HTR-8/SVneo (cell line): ENCODE measurements at regions not wholly inside any gene's neighbourhood (a gene's known extent, or its start where the extent isn't known, plus 50 kb on each side); places are given as distances from the start of the nearest gene placed in this dataset.
"Not testable (repeated sequence)": the region's sequence is repeated elsewhere in the genome, so short reads cannot be mapped to it uniquely, and the experiment has no call there.

Experiments
- DNase-seq: peaks from one replicate; pipeline ENCODE4 v3.0.0; 2011; ENCODE audit warnings: low spot score, mixed read lengths; ENCODE audit not compliant: insufficient read length
- FAIRE-seq: peaks from 2 replicates; lab custom pipeline; 2011; peaks lifted over from hg19 to GRCh38; lab: Jason Lieb, UNC

DNA sequence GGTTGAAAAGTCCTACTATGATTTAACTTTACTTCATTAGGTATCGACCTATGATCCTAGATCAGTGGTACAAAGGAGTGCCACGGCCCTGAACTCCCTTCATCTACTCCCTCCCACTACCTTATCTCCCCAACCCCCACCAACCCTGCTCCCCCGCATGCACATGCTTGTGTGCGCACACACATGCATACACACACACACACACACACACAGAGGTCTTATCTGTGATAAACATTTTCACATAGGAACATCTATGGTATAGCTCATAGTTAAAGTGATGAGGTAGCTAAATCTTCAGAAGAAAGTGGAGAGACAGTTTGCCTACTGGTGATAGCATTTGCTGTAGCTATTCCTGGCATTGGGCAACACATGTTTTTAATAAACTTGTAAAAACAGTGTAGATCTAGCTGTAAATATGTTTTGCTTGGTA is 471.3 kb downstream of the ZEB2 start:
- FAIRE-seq (no peak), DNase-seq (no peak)

DNA sequence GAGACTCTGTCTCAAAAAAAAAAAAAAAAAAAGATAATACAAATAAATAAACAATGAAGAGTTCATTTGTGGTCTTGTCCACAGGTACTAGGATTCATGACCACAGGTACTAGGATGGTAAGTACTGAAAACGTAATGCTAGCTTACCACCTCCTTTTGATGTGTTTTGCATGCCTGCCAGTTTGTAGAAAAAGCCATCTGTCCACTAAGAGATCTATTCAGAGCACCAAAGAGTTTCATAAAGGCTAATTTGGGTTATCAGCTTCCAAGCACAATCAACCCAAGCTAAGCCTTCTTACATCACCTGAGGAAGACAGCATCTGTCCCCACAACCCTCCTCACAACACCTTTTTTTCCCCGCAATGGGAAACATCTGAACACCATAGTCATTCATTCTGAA is 477.2 kb downstream of the ZEB2 start:
- FAIRE-seq = no peak
- DNase-seq = no peak

DNA sequence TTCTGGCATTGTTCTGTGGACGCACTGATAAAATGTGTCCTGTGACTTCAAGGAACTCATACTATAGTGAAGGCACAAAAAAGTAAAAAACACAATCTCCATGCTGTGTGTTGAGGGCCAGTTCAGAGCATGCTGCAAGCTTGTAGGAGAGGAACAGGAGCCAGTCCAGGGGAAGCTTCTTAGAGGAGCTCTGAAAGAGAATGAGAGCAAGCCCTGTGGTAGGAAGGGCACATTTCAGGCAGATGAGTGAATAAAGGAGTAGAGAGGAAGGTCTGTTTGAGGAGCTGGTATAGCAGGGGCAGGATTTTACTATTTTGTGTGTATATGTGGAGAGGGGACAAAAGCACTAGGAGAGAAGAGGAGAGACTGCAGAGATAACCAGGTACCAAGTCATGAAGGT is 478.3 kb downstream of the ZEB2 start:
- DNase-seq = no peak
- no peak for FAIRE-seq

DNA sequence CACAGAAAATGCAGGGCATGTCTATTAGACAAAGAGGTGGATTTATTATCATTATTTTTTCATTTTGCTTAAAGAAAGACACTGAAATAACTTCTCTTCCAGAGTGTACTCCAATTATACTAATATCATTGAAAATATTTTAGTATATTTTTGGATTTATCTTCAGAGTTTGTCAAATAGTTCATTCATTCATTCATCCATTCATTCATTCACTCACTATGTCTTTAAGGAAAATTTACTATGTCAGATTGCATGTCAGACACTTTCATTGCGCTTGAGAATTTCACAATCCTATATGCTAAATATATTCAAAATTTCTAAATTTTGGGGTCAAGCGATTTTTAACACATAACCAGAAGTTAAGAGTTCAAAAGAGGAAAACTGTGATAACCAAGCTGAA is 479.1 kb downstream of the ZEB2 start:
- FAIRE-seq (no peak), DNase-seq (no peak)

DNA sequence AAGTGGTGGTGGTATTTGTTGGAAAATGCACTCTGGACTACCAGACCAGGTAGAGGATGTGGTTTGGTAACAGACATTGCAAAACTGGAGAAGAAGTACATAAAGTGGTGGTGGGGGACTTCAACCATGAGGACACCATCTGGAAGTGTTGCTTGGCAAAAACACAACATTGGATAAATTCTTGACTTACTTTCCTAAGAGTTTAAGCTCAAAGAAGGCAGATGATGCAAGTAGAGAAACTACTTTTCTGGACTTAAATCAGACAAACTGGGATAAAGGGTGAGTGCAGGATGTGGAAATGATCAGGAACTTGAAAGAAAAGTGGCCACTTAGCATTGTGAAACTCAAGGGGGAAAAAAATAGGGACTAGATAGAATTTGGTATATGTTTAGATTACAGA is 487.4 kb downstream of the ZEB2 start:
- DNase-seq (no peak), FAIRE-seq (no peak)

DNA sequence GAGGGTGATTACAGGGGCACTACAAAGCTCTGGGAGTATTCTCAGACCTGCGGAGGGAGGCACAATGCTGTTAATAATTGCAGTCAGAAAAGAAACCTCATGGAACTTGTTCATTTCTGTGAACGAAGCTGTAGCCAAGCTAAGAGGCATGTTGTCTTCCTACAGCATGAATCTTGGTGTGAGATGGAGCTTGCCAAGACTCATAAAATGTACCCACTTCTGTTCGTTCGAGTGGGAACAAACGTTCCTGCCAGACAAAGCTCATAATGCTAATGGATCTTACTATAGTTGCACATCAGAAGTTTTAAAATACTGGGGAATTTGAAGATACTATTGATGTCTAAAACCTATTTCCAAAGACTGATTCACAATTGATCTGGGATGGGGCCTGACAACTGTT is 489.1 kb downstream of the ZEB2 start:
- DNase-seq = no peak
- FAIRE-seq = no peak

DNA sequence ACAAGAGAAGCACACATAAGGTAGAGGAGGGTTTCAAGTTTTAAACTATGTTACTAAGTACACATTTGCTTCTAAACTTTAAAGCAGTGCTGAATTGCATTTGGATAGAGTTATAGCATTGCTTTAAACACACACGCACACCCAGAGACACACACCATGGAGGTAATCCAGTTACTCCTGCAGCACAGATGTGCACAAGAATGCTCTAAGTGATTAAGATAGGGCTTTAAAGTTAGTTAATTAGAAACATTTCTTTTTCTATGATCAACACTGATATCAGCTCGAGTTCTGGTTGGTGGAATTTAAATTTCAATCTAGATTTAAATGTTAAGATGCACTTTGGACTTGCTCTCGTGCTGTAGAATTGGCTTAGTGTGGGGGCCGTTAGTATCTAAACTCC is 492.3 kb downstream of the ZEB2 start:
- FAIRE-seq (no peak), DNase-seq (no peak)

DNA sequence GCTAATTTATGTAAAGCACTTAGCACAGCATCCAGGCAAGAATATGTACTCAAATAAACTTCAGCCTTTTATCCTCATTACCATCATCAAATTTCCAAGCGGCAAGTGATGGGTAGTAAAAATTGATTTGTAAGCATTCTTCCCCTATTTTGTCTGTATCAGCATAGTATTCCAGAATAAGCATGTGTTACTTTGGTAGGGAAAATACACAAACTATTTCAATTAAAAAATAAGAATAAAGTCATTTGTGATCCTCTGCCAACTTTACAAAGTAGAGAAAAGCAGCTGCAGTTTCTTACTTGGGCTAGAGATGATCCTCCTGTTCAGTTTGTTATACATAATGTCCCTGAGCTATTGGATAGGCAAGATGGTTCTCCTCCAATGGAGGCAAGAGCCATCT is 493.2 kb downstream of the ZEB2 start:
- FAIRE-seq (no peak), DNase-seq (no peak)

DNA sequence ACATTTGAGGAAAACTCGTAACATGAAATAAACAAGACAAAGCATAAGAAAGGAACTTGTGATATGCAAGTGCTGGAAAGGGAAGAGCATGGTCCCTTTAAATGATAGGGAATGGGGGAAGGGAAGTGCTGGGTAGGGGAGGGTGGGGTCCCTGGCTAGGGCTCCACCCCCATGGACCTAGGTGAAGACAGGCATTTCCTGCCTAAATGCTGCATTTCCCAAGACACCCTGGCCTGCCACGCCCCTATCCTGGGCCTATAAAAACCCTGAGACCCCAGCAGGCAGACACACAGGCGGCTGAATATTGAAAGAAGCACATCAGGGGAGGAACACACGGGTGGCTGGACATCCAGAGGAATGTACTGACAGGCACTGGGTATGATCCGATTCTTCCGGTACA is 499.9 kb downstream of the ZEB2 start:
- FAIRE-seq = no peak

DNA sequence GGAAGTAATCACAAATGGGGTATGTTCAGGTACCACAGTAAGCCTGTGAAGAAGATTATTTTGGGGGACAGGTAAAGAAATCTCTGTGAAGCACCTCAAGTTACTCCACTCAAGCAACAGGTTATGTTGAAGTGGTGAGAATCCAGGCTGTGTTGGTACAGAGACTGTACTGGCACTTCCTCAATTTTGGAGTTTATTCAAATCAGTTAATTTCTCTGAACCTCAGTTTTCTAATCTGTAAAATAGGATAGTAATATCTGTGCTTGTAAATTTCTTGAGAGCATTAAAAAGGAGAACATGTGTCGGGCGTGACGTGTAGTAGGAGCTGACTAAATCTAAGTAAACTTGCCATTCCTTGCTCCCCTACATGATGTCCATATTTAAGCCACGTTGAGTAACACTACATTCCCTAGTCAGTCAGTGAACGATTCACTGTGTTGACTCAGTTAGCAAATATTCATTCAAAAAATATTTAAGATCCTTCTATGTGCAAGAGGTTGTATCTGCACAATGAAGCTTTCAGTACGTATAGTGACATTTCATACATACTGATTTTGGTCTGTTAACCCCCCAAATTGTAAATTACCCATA is 504.2 kb downstream of the ZEB2 start:
- no peak for FAIRE-seq
- peak; percentile 13 for DNase-seq

More for the DNA sequence above, 499.9 kb downstream of the ZEB2 start:
- no peak for DNase-seq

DNA sequence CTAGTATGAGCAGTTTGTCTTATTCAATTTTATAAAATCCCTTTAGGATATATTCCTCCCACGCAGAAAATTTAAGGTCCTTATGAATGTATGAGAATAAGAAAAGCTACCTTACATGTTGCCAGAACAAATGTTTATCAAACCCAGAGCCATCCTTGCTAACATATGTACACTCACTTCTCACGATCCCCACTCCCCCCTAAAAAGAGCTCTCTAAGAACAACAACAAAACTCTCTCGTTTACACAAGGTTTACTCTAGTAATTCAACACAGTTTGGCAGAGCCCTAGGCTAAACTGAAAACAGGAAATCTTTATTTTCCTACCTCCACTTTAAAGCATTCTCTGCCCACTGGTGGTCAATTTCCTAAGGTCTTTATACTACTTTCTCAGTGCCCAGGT is 504.9 kb downstream of the ZEB2 start:
- DNase-seq (no peak), FAIRE-seq (no peak)

DNA sequence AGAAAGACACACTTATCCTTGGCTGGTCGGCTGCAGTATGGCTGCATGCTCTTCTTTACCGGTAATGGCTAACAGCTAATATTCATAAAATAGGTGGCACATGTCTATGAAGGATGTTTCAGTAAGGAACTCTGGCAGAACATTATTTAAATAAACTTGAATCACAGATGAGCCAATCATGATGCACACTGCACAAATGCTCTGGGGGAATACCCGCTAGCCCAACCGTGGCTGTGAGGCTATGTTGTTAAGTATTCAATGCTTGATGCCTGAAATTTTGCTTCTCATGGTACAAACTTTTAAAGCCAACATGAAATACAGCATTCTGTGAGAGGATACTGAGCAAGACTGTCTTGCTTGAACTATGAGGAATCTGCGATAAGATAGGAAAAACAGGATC is 505.8 kb downstream of the ZEB2 start:
- FAIRE-seq = no peak
- DNase-seq = no peak

DNA sequence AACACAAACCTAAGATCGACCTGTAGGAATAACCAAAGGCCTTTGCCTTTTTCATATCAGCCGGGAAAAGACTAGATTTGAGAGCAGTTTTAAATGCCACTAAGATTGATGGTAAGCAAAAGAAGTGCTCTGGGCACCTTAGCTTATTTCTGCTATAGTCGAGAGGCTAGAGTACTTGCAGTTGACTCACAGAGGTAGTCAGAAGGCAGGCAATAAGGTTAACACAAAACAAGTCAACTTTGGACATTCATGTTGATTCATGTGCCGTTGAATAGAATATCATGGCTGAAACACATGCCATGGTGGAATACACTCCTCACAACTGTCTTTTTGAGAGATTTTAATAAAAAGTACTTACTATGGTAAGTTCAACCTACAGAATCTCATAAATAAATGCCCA is 507.6 kb downstream of the ZEB2 start:
- DNase-seq (no peak), FAIRE-seq (no peak)

DNA sequence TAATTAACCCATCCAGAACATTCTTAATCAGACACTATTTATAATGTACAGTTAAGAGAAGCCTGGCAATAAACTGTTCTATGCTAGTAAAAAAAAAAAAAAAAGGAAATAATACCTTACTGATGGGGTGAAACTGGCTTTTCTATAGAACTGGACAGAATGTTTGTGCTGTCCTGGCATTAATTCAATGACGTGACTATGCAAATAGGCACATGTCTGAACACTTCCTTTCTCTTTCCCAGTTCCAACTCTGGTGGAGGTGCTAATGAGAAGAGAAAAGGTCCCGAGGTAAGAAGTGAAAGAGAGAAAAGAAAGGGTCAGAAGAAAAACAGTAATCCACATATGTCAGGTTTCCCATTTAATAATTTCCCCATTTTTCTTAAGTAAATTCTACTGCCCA is 508.4 kb downstream of the ZEB2 start:
- DNase-seq = no peak
- FAIRE-seq = no peak

DNA sequence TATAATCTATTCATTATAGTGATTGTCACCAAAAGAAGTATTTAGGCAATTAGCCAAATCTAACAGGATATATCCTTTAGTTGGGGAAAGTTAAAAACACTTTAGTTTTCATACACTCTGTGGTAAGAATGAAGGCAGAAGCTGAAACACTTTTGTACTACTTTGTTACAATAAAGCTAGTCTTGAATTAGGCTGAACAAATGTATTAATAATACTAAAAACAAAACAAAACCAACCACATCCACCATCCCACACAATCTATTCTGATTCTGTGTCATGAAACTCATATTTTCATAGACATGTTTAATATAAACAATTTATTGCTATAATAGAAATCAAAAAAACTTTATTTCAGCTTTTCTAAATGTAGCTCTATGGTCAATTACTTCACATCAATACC is 508.8 kb downstream of the ZEB2 start:
- FAIRE-seq (no peak), DNase-seq (no peak)

DNA sequence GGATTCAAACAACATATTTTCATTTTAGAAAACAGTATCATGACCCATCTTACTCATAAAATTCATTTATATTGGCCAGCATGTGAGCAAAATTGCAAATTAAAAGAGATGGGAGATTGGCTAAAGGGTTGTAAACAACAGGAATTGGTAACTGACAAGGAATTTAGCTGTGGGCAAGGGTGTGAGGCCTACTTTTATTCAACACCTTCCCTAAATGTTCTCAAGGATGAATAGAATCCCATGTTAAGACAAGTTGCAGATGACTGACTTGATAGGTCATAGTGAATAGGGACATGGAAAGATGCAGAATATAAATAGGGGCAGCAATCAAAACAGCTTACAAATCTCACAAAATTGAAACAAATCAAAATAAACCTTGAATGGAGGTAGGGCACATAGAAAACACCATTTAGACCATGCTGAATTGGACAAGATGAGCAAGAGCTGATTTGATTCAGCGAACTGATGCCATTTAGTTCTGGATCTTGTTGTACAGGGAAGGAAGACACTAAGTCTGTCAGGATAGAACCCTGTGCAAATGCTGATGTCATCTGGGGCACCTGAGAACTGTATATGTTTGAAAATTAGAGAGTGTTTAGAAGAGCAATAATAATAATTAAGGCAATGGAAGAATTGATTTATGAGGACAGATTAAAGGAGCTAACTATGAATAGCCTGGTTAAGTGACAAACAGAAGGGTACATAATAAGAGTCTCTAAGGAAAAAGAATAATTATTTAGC is 509.7 kb downstream of the ZEB2 start:
- FAIRE-seq = no peak
- DNase-seq = no peak

DNA sequence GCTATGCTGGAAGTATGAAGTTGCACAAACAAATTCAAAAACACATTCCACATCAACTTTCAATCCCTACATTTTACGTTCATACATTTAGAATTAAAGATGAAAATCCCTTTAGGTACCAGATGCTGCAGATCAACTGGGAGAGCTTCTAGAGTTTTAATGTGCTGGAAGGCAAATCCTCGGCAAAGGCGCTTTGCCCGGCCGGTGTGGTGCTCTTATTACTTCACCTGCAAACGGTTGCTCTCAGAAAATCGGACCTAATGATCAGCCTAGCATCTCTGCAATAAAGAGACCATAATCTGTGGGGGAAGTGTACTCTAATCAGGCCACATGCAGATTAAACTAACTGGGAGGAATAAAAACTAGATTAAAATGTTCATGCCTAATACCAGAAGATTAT is 513.8 kb downstream of the ZEB2 start:
- FAIRE-seq = no peak

DNA sequence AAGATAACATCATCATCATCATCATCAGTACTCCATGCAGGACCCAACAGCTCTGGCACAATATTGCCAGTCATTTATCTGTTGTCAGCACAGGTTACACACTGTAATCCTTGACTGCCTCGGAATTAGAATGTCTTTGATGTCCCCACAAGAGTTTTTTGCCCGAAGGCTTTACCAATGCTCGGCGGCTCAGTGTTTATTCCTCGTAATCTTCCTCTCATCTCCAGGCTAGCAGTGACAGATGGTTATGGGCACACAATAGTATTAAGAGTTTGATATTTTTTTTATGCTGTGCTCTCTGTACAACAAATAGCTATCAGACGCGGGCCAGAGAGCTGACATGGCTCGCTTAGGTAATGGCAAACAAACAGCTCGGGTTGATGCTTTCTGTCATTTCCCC is 515.2 kb downstream of the ZEB2 start:
- FAIRE-seq = no peak
- no peak for DNase-seq

More for the DNA sequence above, 513.8 kb downstream of the ZEB2 start:
- no peak for DNase-seq

DNA sequence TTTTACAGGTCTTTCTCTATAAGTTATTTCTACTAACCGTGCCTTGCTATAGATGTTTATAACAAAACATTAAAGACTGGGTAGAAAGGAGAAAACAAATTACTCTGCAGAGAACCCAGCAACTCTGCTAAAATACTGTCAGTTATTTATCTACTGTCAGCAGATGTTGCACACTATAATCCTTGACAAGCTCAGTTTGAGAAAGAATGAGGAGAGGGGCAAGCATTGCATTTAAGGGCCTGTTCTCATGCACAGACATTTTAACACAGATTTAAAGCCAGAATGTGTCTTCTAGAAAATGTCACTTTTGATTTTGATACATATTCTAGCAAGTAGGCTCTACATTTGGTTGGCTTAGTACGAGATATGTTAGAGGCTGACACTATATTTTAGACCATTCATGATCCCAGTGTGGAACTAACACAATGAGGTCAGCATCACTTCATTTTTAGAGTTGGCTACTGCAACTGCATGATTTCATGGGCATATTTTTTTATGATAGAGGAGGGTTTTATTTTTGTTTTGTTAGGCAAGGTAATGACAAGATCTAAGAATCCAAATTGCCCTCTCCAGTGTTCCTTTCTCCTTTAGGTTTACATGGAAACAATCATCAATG is 516.4 kb downstream of the ZEB2 start:
- FAIRE-seq = no peak
- DNase-seq = no peak

DNA sequence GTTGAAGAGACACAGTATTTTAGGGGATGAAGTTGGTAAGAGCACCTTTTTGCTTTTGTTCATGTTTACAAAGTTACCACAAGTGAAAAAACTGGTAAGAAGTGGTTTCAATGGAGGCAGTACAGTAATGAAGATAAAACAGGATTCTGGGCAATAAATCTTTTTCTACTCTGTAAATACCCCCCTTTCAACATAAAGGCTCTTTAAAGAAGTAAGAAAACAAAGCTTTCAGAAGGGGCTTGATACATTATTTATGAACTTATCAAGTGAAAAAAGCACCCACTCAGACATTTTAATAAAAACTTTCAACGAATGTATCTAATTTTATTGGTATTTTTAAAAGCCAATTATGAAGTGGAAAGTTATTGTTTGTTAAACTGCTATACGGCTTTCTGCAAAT is 522.9 kb downstream of the ZEB2 start:
- FAIRE-seq = no peak
- no peak for DNase-seq

DNA sequence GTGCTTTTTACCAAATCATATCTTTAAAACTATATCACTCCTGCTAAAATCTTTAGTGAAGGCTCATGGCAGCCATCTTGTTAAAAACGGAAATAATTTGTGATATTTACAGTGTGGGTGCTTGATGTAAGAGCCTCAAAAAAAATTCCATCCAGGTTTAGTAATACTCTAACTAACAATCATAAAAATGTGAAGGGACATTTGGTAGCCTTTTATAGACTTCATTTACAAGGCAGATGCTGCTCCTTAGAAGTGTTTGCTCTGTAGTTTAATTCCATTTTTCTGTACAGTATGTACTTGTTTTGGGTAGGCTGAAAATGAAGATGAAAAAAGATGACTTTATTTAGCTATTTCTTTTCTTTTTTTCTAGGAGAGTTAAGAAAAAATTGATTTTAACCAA is 525.0 kb downstream of the ZEB2 start:
- no peak for DNase-seq
- FAIRE-seq = no peak

DNA sequence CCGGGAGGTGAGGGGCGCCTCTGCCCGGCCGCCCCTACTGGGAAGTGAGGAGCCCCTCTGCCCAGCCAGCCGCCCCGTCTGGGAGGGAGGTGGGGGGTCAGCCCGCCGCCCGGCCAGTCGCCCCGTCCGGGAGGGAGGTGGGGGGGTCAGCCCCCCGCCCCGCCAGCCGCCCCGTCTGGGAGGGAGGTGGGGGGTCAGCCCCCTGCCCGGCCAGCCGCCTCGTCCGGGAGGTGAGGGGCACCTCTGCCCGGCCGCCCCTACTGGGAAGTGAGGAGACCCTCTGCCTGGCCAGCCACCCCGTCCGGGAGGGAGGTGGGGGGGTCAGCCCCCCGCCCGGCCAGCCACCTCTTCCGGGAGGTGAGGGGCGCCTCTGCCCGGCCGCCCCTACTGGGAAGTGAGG is 528.3 kb downstream of the ZEB2 start:
- not testable (repeated sequence) for DNase-seq, FAIRE-seq
